HTR-8/SVneo (cell line): ENCODE measurements at regions not wholly inside any gene's neighbourhood (a gene's known extent, or its start where the extent isn't known, plus 50 kb on each side); places are given as distances from the start of the nearest gene placed in this dataset.
"Not testable (repeated sequence)": the region's sequence is repeated elsewhere in the genome, so short reads cannot be mapped to it uniquely, and the experiment has no call there.

Source experiments
- DNase-seq: peaks from one replicate; pipeline ENCODE4 v3.0.0; 2011; ENCODE audit warnings: low spot score, mixed read lengths; ENCODE audit not compliant: insufficient read length
- FAIRE-seq: peaks from 2 replicates; lab custom pipeline; 2011; peaks lifted over from hg19 to GRCh38; lab: Jason Lieb, UNC

- no peak for FAIRE-seq
- no peak for DNase-seq
These were observed 120.2 kb upstream of the NDST4 start for GRCh38 chr4:115233600-115233999.

GRCh38 chr4:115229873-115230272 lies 116.5 kb upstream of the NDST4 start:
- DNase-seq, result no peak
- no peak for FAIRE-seq

- no peak for FAIRE-seq
These were observed 115.4 kb upstream of the NDST4 start for GRCh38 chr4:115228851-115229250.

GRCh38 chr4:115222061-115222460 lies 108.6 kb upstream of the NDST4 start:
- DNase-seq (no peak), FAIRE-seq (no peak)

More at GRCh38 chr4:115228851-115229250, 115.4 kb upstream of the NDST4 start:
- DNase-seq, result no peak

GRCh38 chr4:115219862-115220261 lies 106.4 kb upstream of the NDST4 start:
- no peak for FAIRE-seq

GRCh38 chr4:115219315-115219860 lies 106.0 kb upstream of the NDST4 start:
- no peak for FAIRE-seq
- no peak for DNase-seq

More at GRCh38 chr4:115219862-115220261, 106.4 kb upstream of the NDST4 start:
- no peak for DNase-seq

- FAIRE-seq, result no peak
- no peak for DNase-seq
These were observed 102.5 kb upstream of the NDST4 start for GRCh38 chr4:115215935-115216334.

GRCh38 chr4:115213716-115214115 lies 100.3 kb upstream of the NDST4 start:
- FAIRE-seq, result no peak

GRCh38 chr4:115201042-115201330 lies 87.6 kb upstream of the NDST4 start:
- DNase-seq, result no peak
- FAIRE-seq, result no peak

More at GRCh38 chr4:115213716-115214115, 100.3 kb upstream of the NDST4 start:
- no peak for DNase-seq

- FAIRE-seq, DNase-seq: not testable (repeated sequence)
These were observed 87.0 kb upstream of the NDST4 start for GRCh38 chr4:115200201-115201041.

- not testable (repeated sequence) for FAIRE-seq, DNase-seq
These were observed 81.2 kb upstream of the NDST4 start for GRCh38 chr4:115194612-115195011.

GRCh38 chr4:115190529-115190928 lies 77.1 kb upstream of the NDST4 start:
- FAIRE-seq (no peak), DNase-seq (no peak)

- no peak for DNase-seq
- no peak for FAIRE-seq
These were observed 73.7 kb upstream of the NDST4 start for GRCh38 chr4:115187136-115187535.

- not testable (repeated sequence) for DNase-seq, FAIRE-seq
These were observed 66.1 kb upstream of the NDST4 start for GRCh38 chr4:115179438-115180062.

- not testable (repeated sequence) for FAIRE-seq
These were observed 65.3 kb upstream of the NDST4 start for GRCh38 chr4:115178687-115179086.

GRCh38 chr4:115171220-115171619 lies 57.8 kb upstream of the NDST4 start:
- no peak for FAIRE-seq
- DNase-seq, result no peak

More at GRCh38 chr4:115178687-115179086, 65.3 kb upstream of the NDST4 start:
- not testable (repeated sequence) for DNase-seq

- no peak for DNase-seq
These were observed 52.1 kb upstream of the NDST4 start for GRCh38 chr4:115165503-115165902.

More at GRCh38 chr4:115165503-115165902, 52.1 kb upstream of the NDST4 start:
- FAIRE-seq, result no peak
